ENCODE measurements at regions not wholly inside any gene's neighbourhood (a gene's known extent, or its start where the extent isn't known, plus 50 kb on each side); places are given as distances from the start of the nearest gene placed in this dataset.

GRCh38 chr4:53680168-53680567 lies 88.9 kb upstream of the LNX1 start:
- DNase-seq (ENCODE audit: low spot score) = no peak
- BruUV-seq (replicated peaks) = no TSS peak
- no peaks in the 10 kb centered on the region for H3K36me3 ChIP-seq (ENCODE audit: insufficient read depth, low read length, poor library complexity, severe bottlenecking)
- POLR2A ChIA-PET (ENCODE audit: low non-redundant PET) = no interaction called here
- no peak overlapping the region for H3K4me3 ChIP-seq (ENCODE audit: low read depth, low read length, poor library complexity, severe bottlenecking)
- H3K27ac ChIP-seq (ENCODE audit: low read depth, low read length, poor library complexity, severe bottlenecking) = no peak overlapping the region
- peaks cover 14% of the 10 kb centered on the region for H3K27me3 ChIP-seq (replicated peaks; ENCODE audit: insufficient read depth, low read depth, low read length, poor library complexity)
- CTCF ChIA-PET = no interaction called here
- no peaks in the 10 kb centered on the region for H3K4me1 ChIP-seq (ENCODE audit: insufficient read depth, low read length, poor library complexity, severe bottlenecking)
- TF ChIP-seq CTCF (conservative IDR thresholded peaks at IDR 0.05; ENCODE audit: low read depth, low read length) (no peak), EZH2 (IDR thresholded peaks at IDR 0.05; ENCODE audit: borderline replicate concordance, low read depth, low read length, poor library complexity, severe bottlenecking) (no peak)
- intact Hi-C loops (cut with micrococcal nuclease; ENCODE audit: unreplicated experiment) = no loop called here
- no peaks in the 10 kb centered on the region for H3K9me3 ChIP-seq (ENCODE audit: low read depth, low read length, poor library complexity, severe bottlenecking)

- peaks cover 5% of the 10 kb centered on the region for H3K27me3 ChIP-seq (replicated peaks; ENCODE audit: insufficient read depth, low read depth, low read length, poor library complexity)
- intact Hi-C loops (cut with micrococcal nuclease; ENCODE audit: unreplicated experiment) = no loop called here
- no peak for TF ChIP-seq CTCF (conservative IDR thresholded peaks at IDR 0.05; ENCODE audit: low read depth, low read length)
- no peak for TF ChIP-seq EZH2 (IDR thresholded peaks at IDR 0.05; ENCODE audit: borderline replicate concordance, low read depth, low read length, poor library complexity, severe bottlenecking)
- H3K36me3 ChIP-seq (ENCODE audit: insufficient read depth, low read length, poor library complexity, severe bottlenecking) = no peaks in the 10 kb centered on the region
- H3K9me3 ChIP-seq (ENCODE audit: low read depth, low read length, poor library complexity, severe bottlenecking) = no peaks in the 10 kb centered on the region
- DNase-seq (ENCODE audit: low spot score) = no peak
- ChIA-PET CTCF (no interaction called here), POLR2A (ENCODE audit: low non-redundant PET) (no interaction called here)
- no peaks in the 10 kb centered on the region for H3K4me1 ChIP-seq (ENCODE audit: insufficient read depth, low read length, poor library complexity, severe bottlenecking)
- no peak overlapping the region for H3K4me3 ChIP-seq (ENCODE audit: low read depth, low read length, poor library complexity, severe bottlenecking)
- H3K27ac ChIP-seq (ENCODE audit: low read depth, low read length, poor library complexity, severe bottlenecking) = no peak overlapping the region
- no TSS peak for BruUV-seq (replicated peaks)
These were observed 85.2 kb upstream of the LNX1 start for GRCh38 chr4:53676402-53676871.

GRCh38 chr4:53674903-53675302 lies 83.6 kb upstream of the LNX1 start:
- intact Hi-C loops (cut with micrococcal nuclease; ENCODE audit: unreplicated experiment) = no loop called here
- POLR2A ChIA-PET (ENCODE audit: low non-redundant PET) = no interaction called here
- Histone ChIP-seq H3K27ac (ENCODE audit: low read depth, low read length, poor library complexity, severe bottlenecking) (no peak overlapping the region), H3K27me3 (replicated peaks; ENCODE audit: insufficient read depth, low read depth, low read length, poor library complexity) (peaks cover 2% of the 10 kb centered on the region), H3K9me3 (ENCODE audit: low read depth, low read length, poor library complexity, severe bottlenecking) (no peaks in the 10 kb centered on the region), H3K36me3 (ENCODE audit: insufficient read depth, low read length, poor library complexity, severe bottlenecking) (no peaks in the 10 kb centered on the region), H3K4me1 (ENCODE audit: insufficient read depth, low read length, poor library complexity, severe bottlenecking) (no peaks in the 10 kb centered on the region), H3K4me3 (ENCODE audit: low read depth, low read length, poor library complexity, severe bottlenecking) (no peak overlapping the region)
- CTCF ChIA-PET = no interaction called here
- DNase-seq (ENCODE audit: low spot score) = no peak
- BruUV-seq (replicated peaks) = no TSS peak
- TF ChIP-seq CTCF (conservative IDR thresholded peaks at IDR 0.05; ENCODE audit: low read depth, low read length) (no peak), EZH2 (IDR thresholded peaks at IDR 0.05; ENCODE audit: borderline replicate concordance, low read depth, low read length, poor library complexity, severe bottlenecking) (no peak)
